ENCODE measurements at regions not wholly inside any gene's neighbourhood (a gene's known extent, or its start where the extent isn't known, plus 50 kb on each side); places are given as distances from the start of the nearest gene placed in this dataset.

GRCh38 chr1:40921981-40922677 is 57.4 kb upstream of the CTPS1 start (continued):
- TF ChIP-seq PHF8 (conservative IDR thresholded peaks at IDR 0.05; ENCODE audit: low read depth, low read length) (no peak), POU5F1 (IDR thresholded peaks at IDR 0.05; ENCODE audit: low read depth, low read length) (no peak), USF2 (IDR thresholded peaks at IDR 0.05; ENCODE audit: low read length) (no peak), SRF (IDR thresholded peaks at IDR 0.05; ENCODE audit: low read depth, low read length) (no peak), NRF1 (IDR thresholded peaks at IDR 0.05; ENCODE audit: low read depth, low read length) (no peak), ATF3 (IDR thresholded peaks at IDR 0.05; ENCODE audit: insufficient read depth, low read depth, low read length) (no peak)

All from H1 (cell line).